ENCODE measurements at regions not wholly inside any gene's neighbourhood (a gene's known extent, or its start where the extent isn't known, plus 50 kb on each side); places are given as distances from the start of the nearest gene placed in this dataset.

DNA sequence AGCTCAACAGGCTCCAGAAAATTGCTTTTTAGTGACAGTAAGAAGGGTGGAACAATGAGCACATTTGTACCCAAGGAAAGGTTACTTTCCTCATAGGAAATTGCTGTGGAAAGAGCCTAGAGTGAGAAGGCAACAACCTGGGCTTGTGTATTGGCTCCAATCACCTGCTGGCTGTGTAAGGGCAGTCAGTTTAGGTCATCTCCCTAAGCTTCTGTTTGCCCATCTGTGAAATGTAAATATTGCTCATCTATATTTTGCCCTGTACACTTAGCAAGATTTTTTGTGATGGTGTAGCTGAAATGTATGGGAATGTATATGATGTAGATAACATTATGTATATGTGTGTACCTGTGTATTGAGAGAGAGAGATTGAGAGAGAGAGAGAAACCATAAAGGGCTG is 225.2 kb upstream of the MPHOSPH6 start (continued):
- TF ChIP-seq, protein P1, sequence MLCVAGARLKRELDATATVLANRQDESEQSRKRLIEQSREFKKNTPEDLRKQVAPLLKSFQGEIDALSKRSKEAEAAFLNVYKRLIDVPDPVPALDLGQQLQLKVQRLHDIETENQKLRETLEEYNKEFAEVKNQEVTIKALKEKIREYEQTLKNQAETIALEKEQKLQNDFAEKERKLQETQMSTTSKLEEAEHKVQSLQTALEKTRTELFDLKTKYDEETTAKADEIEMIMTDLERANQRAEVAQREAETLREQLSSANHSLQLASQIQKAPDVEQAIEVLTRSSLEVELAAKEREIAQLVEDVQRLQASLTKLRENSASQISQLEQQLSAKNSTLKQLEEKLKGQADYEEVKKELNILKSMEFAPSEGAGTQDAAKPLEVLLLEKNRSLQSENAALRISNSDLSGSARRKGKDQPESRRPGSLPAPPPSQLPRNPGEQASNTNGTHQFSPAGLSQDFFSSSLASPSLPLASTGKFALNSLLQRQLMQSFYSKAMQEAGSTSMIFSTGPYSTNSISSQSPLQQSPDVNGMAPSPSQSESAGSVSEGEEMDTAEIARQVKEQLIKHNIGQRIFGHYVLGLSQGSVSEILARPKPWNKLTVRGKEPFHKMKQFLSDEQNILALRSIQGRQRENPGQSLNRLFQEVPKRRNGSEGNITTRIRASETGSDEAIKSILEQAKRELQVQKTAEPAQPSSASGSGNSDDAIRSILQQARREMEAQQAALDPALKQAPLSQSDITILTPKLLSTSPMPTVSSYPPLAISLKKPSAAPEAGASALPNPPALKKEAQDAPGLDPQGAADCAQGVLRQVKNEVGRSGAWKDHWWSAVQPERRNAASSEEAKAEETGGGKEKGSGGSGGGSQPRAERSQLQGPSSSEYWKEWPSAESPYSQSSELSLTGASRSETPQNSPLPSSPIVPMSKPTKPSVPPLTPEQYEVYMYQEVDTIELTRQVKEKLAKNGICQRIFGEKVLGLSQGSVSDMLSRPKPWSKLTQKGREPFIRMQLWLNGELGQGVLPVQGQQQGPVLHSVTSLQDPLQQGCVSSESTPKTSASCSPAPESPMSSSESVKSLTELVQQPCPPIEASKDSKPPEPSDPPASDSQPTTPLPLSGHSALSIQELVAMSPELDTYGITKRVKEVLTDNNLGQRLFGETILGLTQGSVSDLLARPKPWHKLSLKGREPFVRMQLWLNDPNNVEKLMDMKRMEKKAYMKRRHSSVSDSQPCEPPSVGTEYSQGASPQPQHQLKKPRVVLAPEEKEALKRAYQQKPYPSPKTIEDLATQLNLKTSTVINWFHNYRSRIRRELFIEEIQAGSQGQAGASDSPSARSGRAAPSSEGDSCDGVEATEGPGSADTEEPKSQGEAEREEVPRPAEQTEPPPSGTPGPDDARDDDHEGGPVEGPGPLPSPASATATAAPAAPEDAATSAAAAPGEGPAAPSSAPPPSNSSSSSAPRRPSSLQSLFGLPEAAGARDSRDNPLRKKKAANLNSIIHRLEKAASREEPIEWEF (CRISPR knock-in tag; IDR thresholded peaks at IDR 0.05), result no peak
- TF ChIP-seq DPF2 (IDR thresholded peaks at IDR 0.05), result no peak
- TF ChIP-seq ARHGAP35 (IDR thresholded peaks at IDR 0.05; ENCODE audit: partially characterized antibody), result no peak
- TF ChIP-seq TOE1 (IDR thresholded peaks at IDR 0.05; ENCODE audit: borderline replicate concordance), result no peak
- TF ChIP-seq TOE1 (CRISPR knock-in tag; IDR thresholded peaks at IDR 0.05; ENCODE audit: borderline replicate concordance, low read depth), result no peak
- TF ChIP-seq BRD9 (IDR thresholded peaks at IDR 0.05; ENCODE audit: low read depth, partially characterized antibody), result no peak
- TF ChIP-seq, protein P2, sequence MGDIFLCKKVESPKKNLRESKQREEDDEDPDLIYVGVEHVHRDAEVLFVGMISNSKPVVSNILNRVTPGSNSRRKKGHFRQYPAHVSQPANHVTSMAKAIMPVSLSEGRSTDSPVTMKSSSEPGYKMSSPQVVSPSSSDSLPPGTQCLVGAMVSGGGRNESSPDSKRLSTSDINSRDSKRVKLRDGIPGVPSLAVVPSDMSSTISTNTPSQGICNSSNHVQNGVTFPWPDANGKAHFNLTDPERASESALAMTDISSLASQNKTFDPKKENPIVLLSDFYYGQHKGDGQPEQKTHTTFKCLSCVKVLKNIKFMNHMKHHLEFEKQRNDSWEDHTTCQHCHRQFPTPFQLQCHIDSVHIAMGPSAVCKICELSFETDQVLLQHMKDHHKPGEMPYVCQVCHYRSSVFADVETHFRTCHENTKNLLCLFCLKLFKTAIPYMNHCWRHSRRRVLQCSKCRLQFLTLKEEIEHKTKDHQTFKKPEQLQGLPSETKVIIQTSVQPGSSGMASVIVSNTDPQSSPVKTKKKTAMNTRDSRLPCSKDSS (IDR thresholded peaks at IDR 0.05; ENCODE audit: low read depth, partially characterized antibody), result no peak
- TF ChIP-seq, protein P3, sequence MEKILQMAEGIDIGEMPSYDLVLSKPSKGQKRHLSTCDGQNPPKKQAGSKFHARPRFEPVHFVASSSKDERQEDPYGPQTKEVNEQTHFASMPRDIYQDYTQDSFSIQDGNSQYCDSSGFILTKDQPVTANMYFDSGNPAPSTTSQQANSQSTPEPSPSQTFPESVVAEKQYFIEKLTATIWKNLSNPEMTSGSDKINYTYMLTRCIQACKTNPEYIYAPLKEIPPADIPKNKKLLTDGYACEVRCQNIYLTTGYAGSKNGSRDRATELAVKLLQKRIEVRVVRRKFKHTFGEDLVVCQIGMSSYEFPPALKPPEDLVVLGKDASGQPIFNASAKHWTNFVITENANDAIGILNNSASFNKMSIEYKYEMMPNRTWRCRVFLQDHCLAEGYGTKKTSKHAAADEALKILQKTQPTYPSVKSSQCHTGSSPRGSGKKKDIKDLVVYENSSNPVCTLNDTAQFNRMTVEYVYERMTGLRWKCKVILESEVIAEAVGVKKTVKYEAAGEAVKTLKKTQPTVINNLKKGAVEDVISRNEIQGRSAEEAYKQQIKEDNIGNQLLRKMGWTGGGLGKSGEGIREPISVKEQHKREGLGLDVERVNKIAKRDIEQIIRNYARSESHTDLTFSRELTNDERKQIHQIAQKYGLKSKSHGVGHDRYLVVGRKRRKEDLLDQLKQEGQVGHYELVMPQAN (IDR thresholded peaks at IDR 0.05; ENCODE audit: borderline replicate concordance), result no peak

All from K562 (cell line).